HCT116 (cell line): ENCODE measurements at regions not wholly inside any gene's neighbourhood (a gene's known extent, or its start where the extent isn't known, plus 50 kb on each side); places are given as distances from the start of the nearest gene placed in this dataset.

Experiments used
- ATAC-seq: fragments of 200-7000 bp; cut with Tn5 transposase; 2 replicates; pipeline ENCODE4 v1.9.1; 2020; ENCODE audit warnings: mild to moderate bottlenecking, moderate library complexity
- BruUV-seq: library from RNA; stranded (reverse); fragments of 400-500 nt; replicated peaks from 2 replicates; lab custom pipeline; 2021; lab: Mats Ljungman, UMichigan
- CTCF ChIA-PET: fragments of 300-600 bp; sonication (Branson Sonifier 250); formaldehyde crosslinking; loops from one replicate; lab custom pipeline; 2021; ENCODE audit warnings: antibody characterized with exemption; lab: Charles Lee
- POLR2A ChIA-PET: fragments of 300-600, 350-600 bp; sonication (Branson Sonifier 250); formaldehyde crosslinking; loops from one replicate; lab custom pipeline; 2021; ENCODE audit warnings: antibody characterized with exemption; lab: Charles Lee
- RAD21 ChIA-PET, 2 experiments: fragments of 300-600 bp; sonication (Branson Sonifier 250); formaldehyde crosslinking; loops; one replicate each; lab custom pipeline; 2023; ENCODE audit warnings: low total read pairs in 2 of 2; ENCODE audit not compliant: uncharacterized antibody in 2 of 2, unreplicated experiment in 2 of 2, low non-redundant PET in 1 of 2; lab: Charles Lee
- DNase-seq: peaks from one replicate; pipeline ENCODE4 v3.0.0-alpha.2; 2010; ENCODE audit warnings: low read depth, low spot score
- H2AFZ ChIP-seq: fragments of 200-600 bp; shearing (Covaris generic), sonication (generic); 2 replicates; pipeline ENCODE4 v1.6.1; 2017; ENCODE audit warnings: low read depth, mixed run types, mixed read lengths, antibody characterized with exemption, low read length; ENCODE audit not compliant: poor library complexity, severe bottlenecking
- H3K27ac ChIP-seq: 2 replicates; pipeline ENCODE4 v1.5.1; 2012; ENCODE audit warnings: low read depth, low read length
- H3K27me3 ChIP-seq: fragments of 200-600 bp; sonication (generic); 2 replicates; pipeline ENCODE4 v1.6.1; 2016; ENCODE audit warnings: mixed run types, low read length, mixed read lengths; ENCODE audit not compliant: insufficient read depth
- H3K36me3 ChIP-seq, 2 experiments: fragments of 200-500 bp in 1 of 2; fragments of 200-600 bp in 1 of 2; sonication (Bioruptor generic) in 1 of 2; sonication (generic) in 1 of 2; 2 replicates each; pipeline versions ENCODE4 v1.5.1 to v1.6.1; 2014 to 2016; ENCODE audit warnings: low read length in 2 of 2, inconsistent platforms in 1 of 2, mixed read lengths in 1 of 2, mixed run types in 1 of 2; ENCODE audit not compliant: insufficient read depth in 2 of 2, control insufficient read depth in 1 of 2
- H3K4me1 ChIP-seq, 2 experiments: fragments of 200-600 bp in 1 of 2; sonication (generic) in 1 of 2; 2 replicates each; pipeline versions ENCODE4 v1.5.1 to v1.6.1; 2012 to 2017; ENCODE audit warnings: low read length in 2 of 2, inconsistent platforms in 1 of 2, mild to moderate bottlenecking in 1 of 2, mixed read lengths in 1 of 2, mixed run types in 1 of 2, moderate library complexity in 1 of 2; ENCODE audit not compliant: insufficient read depth in 2 of 2, control insufficient read depth in 1 of 2
- H3K4me2 ChIP-seq: fragments of 200-600 bp; sonication (generic); 2 replicates; pipeline ENCODE4 v1.6.1; 2017; ENCODE audit warnings: mixed run types, low read length, mixed read lengths
- H3K4me3 ChIP-seq, 2 experiments: fragments of 200-600 bp in 1 of 2; sonication (generic) in 1 of 2; replicated peaks in 1 of 2; 2 replicates each; pipeline ENCODE4 v1.5.1; 2011 to 2016; ENCODE audit warnings: low read length in 2 of 2, control low read depth in 1 of 2, low read depth in 1 of 2, mild to moderate bottlenecking in 1 of 2, mixed read lengths in 1 of 2, mixed run types in 1 of 2
- H3K79me2 ChIP-seq: fragments of 200-600 bp; sonication (generic); 2 replicates; pipeline ENCODE4 v1.6.1; 2017; ENCODE audit warnings: mild to moderate bottlenecking, mixed run types, low read length, moderate library complexity, mixed read lengths; ENCODE audit not compliant: insufficient read depth
- H3K9ac ChIP-seq: fragments of 200-600 bp; sonication (generic); 2 replicates; pipeline ENCODE4 v1.6.1; 2016; ENCODE audit warnings: low read length, mixed read lengths
- H3K9me2 ChIP-seq: fragments of 200-600 bp; sonication (generic), shearing (Covaris generic); 2 replicates; pipeline ENCODE4 v1.6.1; 2017; ENCODE audit warnings: mixed run types, mild to moderate bottlenecking, moderate library complexity; ENCODE audit not compliant: insufficient read depth
- H3K9me3 ChIP-seq, 2 experiments: fragments of 200-500 bp in 1 of 2; fragments of 200-600 bp in 1 of 2; sonication (Bioruptor generic) in 1 of 2; sonication (generic) in 1 of 2; 2 replicates each; pipeline ENCODE4 v1.6.1; 2014 to 2017; ENCODE audit warnings: low read length in 2 of 2, mixed read lengths in 2 of 2, inconsistent platforms in 1 of 2, low read depth in 1 of 2, mild to moderate bottlenecking in 1 of 2, mixed run types in 1 of 2, moderate library complexity in 1 of 2; ENCODE audit not compliant: control insufficient read depth in 1 of 2, insufficient read depth in 1 of 2
- H4K20me1 ChIP-seq: fragments of 200-600 bp; sonication (generic), shearing (Covaris generic); 2 replicates; pipeline ENCODE4 v1.6.1; 2017; ENCODE audit warnings: mixed run types, mild to moderate bottlenecking, moderate library complexity; ENCODE audit not compliant: insufficient read depth
- ATF3 ChIP-seq: IDR thresholded peaks from 2 replicates; pipeline ENCODE4 v1.6.1; 2012
- CBX3 ChIP-seq: IDR thresholded peaks from 2 replicates; pipeline ENCODE4 v1.6.1; 2012; ENCODE audit warnings: low read depth
- CEBPB ChIP-seq: IDR thresholded peaks from 2 replicates; pipeline ENCODE4 v1.6.1; 2012; ENCODE audit warnings: low read depth
- EGR1 ChIP-seq: IDR thresholded peaks from 2 replicates; pipeline ENCODE4 v1.6.1; 2012; ENCODE audit warnings: low read depth
- ELF1 ChIP-seq: IDR thresholded peaks from 2 replicates; pipeline ENCODE4 v1.6.1; 2012; ENCODE audit warnings: low read depth, borderline replicate concordance
- EZH2 ChIP-seq: fragments of 200-600 bp; sonication (generic); IDR thresholded peaks from 2 replicates; pipeline ENCODE4 v1.6.1; 2017; ENCODE audit warnings: antibody characterized with exemption, mixed run types
- EZH2phosphoT487 ChIP-seq: fragments of 200-600 bp; IDR thresholded peaks from 2 replicates; pipeline ENCODE4 v1.6.1; 2018; ENCODE audit warnings: antibody characterized with exemption, borderline replicate concordance
- MAX ChIP-seq: IDR thresholded peaks from 2 replicates; pipeline ENCODE4 v1.6.1; 2012
- POLR2A ChIP-seq: IDR thresholded peaks from 2 replicates; pipeline ENCODE4 v1.7.0; 2011; ENCODE audit warnings: borderline replicate concordance; ENCODE audit not compliant: insufficient read depth, insufficient read length; ENCODE audit errors: extremely low read depth
- POLR2AphosphoS5 ChIP-seq: IDR thresholded peaks from 2 replicates; pipeline ENCODE4 v1.6.1; 2011; ENCODE audit warnings: mild to moderate bottlenecking, low read depth, low read length, moderate library complexity
- RAD21 ChIP-seq: IDR thresholded peaks from 2 replicates; pipeline ENCODE4 v1.6.1; 2012; ENCODE audit warnings: low read depth, mild to moderate bottlenecking
- REST ChIP-seq: IDR thresholded peaks from 2 replicates; pipeline ENCODE4 v1.6.1; 2012; ENCODE audit warnings: low read depth
- SIN3A ChIP-seq: IDR thresholded peaks from 2 replicates; pipeline ENCODE4 v1.6.1; 2012; ENCODE audit warnings: low read depth
- SP1 ChIP-seq: IDR thresholded peaks from 2 replicates; pipeline ENCODE4 v1.6.1; 2012; ENCODE audit warnings: low read depth
- SRF ChIP-seq: IDR thresholded peaks from 2 replicates; pipeline ENCODE4 v1.6.1; 2012; ENCODE audit warnings: low read depth
- TCF7L2 ChIP-seq: IDR thresholded peaks from 2 replicates; pipeline ENCODE4 v1.7.0; 2011; ENCODE audit warnings: borderline replicate concordance, inconsistent platforms; ENCODE audit not compliant: insufficient read depth, insufficient read length; ENCODE audit errors: extremely low read depth
- ZBTB33 ChIP-seq: IDR thresholded peaks from 2 replicates; pipeline ENCODE4 v1.6.1; 2011; ENCODE audit warnings: mild to moderate bottlenecking, low read length, moderate library complexity; ENCODE audit not compliant: insufficient replicate concordance; ENCODE audit errors: extremely low read depth
- ZFX ChIP-seq: fragments of 450-650 bp; IDR thresholded peaks from 2 replicates; pipeline ENCODE4 v1.6.1; 2017
- ZNF274 ChIP-seq: fragments of 200-500 bp; sonication (Bioruptor generic); IDR thresholded peaks from 2 replicates; pipeline ENCODE4 v1.6.1; 2014; ENCODE audit warnings: mild to moderate bottlenecking, low read depth, low read length, inconsistent platforms
- intact Hi-C: fragments of 100-400 bp; cut with micrococcal nuclease; formaldehyde crosslinking; loops from 2 replicates; pipeline ENCODE4 v1.10.0; 2022

GRCh38 chr6:170029416-170030283 lies 261.2 kb downstream of the DLL1 start:
- POLR2A ChIA-PET: no interaction called here
- CTCF ChIA-PET: no interaction called here
- H3K9me3 ChIP-seq: peaks cover 0 to 3% of the 10 kb centered on the region in 2 experiments; a peak in 2 of 4 replicates
- peaks cover 19 to 30% of the 10 kb centered on the region in 2 experiments for H3K4me1 ChIP-seq
- no peaks in the 10 kb centered on the region for H3K36me3 ChIP-seq
- no peak overlapping the region for H3K27ac ChIP-seq
- intact Hi-C loops: no loop called here
- DNase-seq (no peak), ATAC-seq (no peak)
- no peak overlapping the region for H3K9ac ChIP-seq
- no peaks in the 10 kb centered on the region for H4K20me1 ChIP-seq
- no peaks in the 10 kb centered on the region for H3K27me3 ChIP-seq
- H2AFZ ChIP-seq: no peak overlapping the region
- H3K4me3 ChIP-seq: no peak overlapping the region
- RAD21 ChIA-PET: no interaction called here
- BruUV-seq: no TSS peak
- H3K4me2 ChIP-seq: no peak overlapping the region
- no peaks in the 10 kb centered on the region for H3K9me2 ChIP-seq
- H3K79me2 ChIP-seq: no peaks in the 10 kb centered on the region
- TF ChIP-seq ZNF274 (no peak), EZH2 (no peak), ATF3 (no peak), ZBTB33 (no peak), ZFX (no peak), EGR1 (no peak), POLR2AphosphoS5 (no peak), RAD21 (no peak), MAX (no peak), TCF7L2 (no peak), CEBPB (no peak), CBX3 (no peak), SP1 (no peak), SRF (no peak), SIN3A (no peak), EZH2phosphoT487 (no peak), ELF1 (no peak), REST (no peak), POLR2A (no peak)
